ENCODE measurements at regions not wholly inside any gene's neighbourhood (a gene's known extent, or its start where the extent isn't known, plus 50 kb on each side); places are given as distances from the start of the nearest gene placed in this dataset.

DNA sequence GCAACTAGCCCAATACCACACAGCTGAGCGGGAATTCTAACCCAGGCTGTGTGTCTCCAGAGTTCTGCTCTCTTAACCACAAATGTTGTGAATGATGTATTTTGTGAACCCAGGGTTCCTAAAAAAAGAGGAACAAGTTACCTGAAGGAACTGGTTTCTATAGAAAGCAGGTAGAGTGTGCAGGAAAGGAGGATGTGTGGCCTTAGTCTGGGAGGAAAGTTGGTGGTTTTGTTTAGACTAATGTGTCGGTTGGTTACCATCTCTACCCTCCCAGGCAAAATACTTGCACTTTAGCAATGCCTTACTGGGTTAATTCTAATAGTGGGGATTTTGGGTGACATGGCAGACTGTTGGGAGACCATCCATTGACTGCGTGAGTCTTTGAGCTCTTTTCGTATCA, 143.3 kb downstream of the SCP2D1 start:
- Histone ChIP-seq H3K4me1 (no peaks in the 10 kb centered on the region), H3K4me2 (no peak overlapping the region), H4K20me1 (no peaks in the 10 kb centered on the region), H3K9me3 (no peaks in the 10 kb centered on the region), H3K27ac (no peak overlapping the region), H3K36me3 (no peaks in the 10 kb centered on the region), H3K27me3 (no peaks in the 10 kb centered on the region), H3K9ac (no peak overlapping the region), H3K4me3 (no peak overlapping the region)
- no peak for TF ChIP-seq Cebpa-rat (IDR thresholded peaks at IDR 0.05)

DNA sequence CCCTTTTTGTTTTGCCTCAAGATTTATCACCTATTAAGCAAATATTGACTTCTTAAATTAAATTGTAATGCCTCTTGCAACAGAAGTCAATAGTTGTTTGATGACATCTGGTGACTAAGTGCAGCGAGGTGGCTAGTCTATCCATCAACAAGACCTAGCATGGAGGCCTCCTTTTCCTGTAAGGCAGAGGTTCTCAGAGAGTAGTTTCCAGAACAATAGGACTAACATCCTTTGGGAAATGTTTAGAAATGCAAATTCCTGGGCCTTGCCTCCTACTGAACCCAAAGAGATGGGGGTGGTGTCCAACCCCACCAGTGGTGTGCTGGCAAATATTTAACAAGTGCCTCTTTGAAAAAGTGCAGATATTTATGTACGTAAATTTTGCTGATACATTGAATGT, 143.7 kb downstream of the SCP2D1 start:
- no peak for TF ChIP-seq Cebpa-rat (IDR thresholded peaks at IDR 0.05)
- no peak overlapping the region for H3K4me3 ChIP-seq
- H3K9me3 ChIP-seq: no peaks in the 10 kb centered on the region
- H3K27ac ChIP-seq: no peak overlapping the region
- H4K20me1 ChIP-seq: no peaks in the 10 kb centered on the region
- no peaks in the 10 kb centered on the region for H3K27me3 ChIP-seq
- no peak overlapping the region for H3K9ac ChIP-seq
- no peaks in the 10 kb centered on the region for H3K36me3 ChIP-seq
- no peak overlapping the region for H3K4me2 ChIP-seq
- no peaks in the 10 kb centered on the region for H3K4me1 ChIP-seq

GRCh38 chr20:18971121-18971520, 157.5 kb downstream of the SCP2D1 start:
- Histone ChIP-seq H3K9me3 (no peaks in the 10 kb centered on the region), H3K4me2 (no peak overlapping the region), H3K27me3 (no peaks in the 10 kb centered on the region), H3K4me3 (no peak overlapping the region), H3K9ac (no peak overlapping the region), H3K36me3 (no peaks in the 10 kb centered on the region), H3K4me1 (no peaks in the 10 kb centered on the region), H3K27ac (no peak overlapping the region), H4K20me1 (no peaks in the 10 kb centered on the region)
- TF ChIP-seq Cebpa-rat (IDR thresholded peaks at IDR 0.05): no peak

GRCh38 chr20:18971574-18971973, 158.0 kb downstream of the SCP2D1 start:
- Histone ChIP-seq H3K9me3 (no peaks in the 10 kb centered on the region), H3K27me3 (no peaks in the 10 kb centered on the region), H3K4me3 (no peak overlapping the region), H3K4me1 (no peaks in the 10 kb centered on the region), H3K4me2 (no peak overlapping the region), H3K36me3 (no peaks in the 10 kb centered on the region), H3K27ac (no peak overlapping the region), H4K20me1 (no peaks in the 10 kb centered on the region), H3K9ac (no peak overlapping the region)
- TF ChIP-seq Cebpa-rat (IDR thresholded peaks at IDR 0.05): no peak

DNA sequence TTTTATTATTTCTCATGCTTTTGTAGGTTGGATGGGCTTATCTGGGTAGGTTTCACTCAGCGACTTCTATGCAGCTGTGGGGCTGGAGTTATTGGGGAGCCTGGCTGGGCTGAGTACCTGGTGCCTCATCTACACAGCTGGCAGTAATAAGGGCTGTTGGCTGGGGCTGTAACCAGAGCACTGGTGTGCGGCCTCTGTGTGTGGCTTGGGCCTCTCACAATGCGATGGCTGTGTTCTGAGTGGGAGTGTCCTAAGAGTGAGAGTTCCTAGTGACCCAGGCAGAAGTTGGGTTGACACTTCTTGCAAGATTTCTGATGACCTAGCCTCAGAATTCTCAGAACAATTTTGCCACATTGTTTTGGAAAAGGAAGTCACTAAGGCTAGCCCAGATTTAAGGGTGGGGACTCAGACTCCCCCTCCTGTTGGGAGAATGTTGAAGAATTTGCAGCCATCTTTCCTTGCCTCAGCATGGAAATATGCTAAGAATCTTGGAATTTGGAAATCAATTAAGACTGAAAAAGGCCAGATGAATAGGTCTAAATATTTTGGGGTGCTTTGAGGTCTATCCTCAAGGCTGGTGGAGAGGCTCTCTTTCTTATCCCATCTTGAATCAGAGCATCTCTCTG, 158.8 kb downstream of the SCP2D1 start:
- Histone ChIP-seq H3K27me3 (no peaks in the 10 kb centered on the region), H3K4me2 (no peak overlapping the region), H3K9me3 (no peaks in the 10 kb centered on the region), H3K4me3 (no peak overlapping the region), H3K36me3 (no peaks in the 10 kb centered on the region), H3K9ac (no peak overlapping the region), H3K4me1 (no peaks in the 10 kb centered on the region), H3K27ac (no peak overlapping the region), H4K20me1 (no peaks in the 10 kb centered on the region)
- TF ChIP-seq Cebpa-rat (IDR thresholded peaks at IDR 0.05): no peak

- Histone ChIP-seq H3K27me3 (no peaks in the 10 kb centered on the region), H3K4me2 (no peak overlapping the region), H3K9me3 (no peaks in the 10 kb centered on the region), H3K27ac (no peak overlapping the region), H4K20me1 (no peaks in the 10 kb centered on the region), H3K9ac (no peak overlapping the region), H3K36me3 (no peaks in the 10 kb centered on the region), H3K4me3 (no peak overlapping the region), H3K4me1 (no peaks in the 10 kb centered on the region)
- no peak for TF ChIP-seq Cebpa-rat (IDR thresholded peaks at IDR 0.05)
Measured at GRCh38 chr20:18973529-18974173, 160.1 kb downstream of the SCP2D1 start.

GRCh38 chr20:18974660-18975059, 161.1 kb downstream of the SCP2D1 start:
- Histone ChIP-seq H4K20me1 (no peaks in the 10 kb centered on the region), H3K9ac (no peak overlapping the region), H3K36me3 (no peaks in the 10 kb centered on the region), H3K4me2 (no peak overlapping the region), H3K27me3 (no peaks in the 10 kb centered on the region), H3K9me3 (no peaks in the 10 kb centered on the region), H3K4me1 (no peaks in the 10 kb centered on the region), H3K27ac (no peak overlapping the region), H3K4me3 (no peak overlapping the region)
- TF ChIP-seq Cebpa-rat (IDR thresholded peaks at IDR 0.05): no peak

DNA sequence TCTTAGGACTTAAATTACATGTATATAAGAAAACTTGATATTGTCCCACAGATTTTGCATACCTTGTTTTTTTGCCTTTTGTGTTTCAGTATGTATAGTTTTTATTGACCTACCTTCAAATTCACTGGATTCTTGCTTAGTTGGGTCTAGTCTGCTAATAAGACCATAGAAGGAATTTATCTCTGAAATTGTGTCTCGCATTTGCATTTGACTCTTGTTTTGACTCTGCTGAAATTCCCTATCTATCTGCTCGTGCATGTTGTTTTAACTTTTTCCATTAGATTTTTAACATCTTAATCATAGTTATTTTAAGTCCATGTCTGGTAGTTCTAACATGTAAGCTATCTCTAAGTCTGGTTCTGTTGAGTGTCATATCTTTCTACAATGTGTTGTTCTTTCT, 163.9 kb downstream of the SCP2D1 start:
- H3K27ac ChIP-seq: no peak overlapping the region
- no peaks in the 10 kb centered on the region for H3K4me1 ChIP-seq
- H3K9me3 ChIP-seq: no peaks in the 10 kb centered on the region
- H3K4me2 ChIP-seq: no peak overlapping the region
- no peak overlapping the region for H3K9ac ChIP-seq
- H3K4me3 ChIP-seq: no peak overlapping the region
- H4K20me1 ChIP-seq: no peaks in the 10 kb centered on the region
- H3K36me3 ChIP-seq: no peaks in the 10 kb centered on the region
- H3K27me3 ChIP-seq: no peaks in the 10 kb centered on the region
- no peak for TF ChIP-seq Cebpa-rat (IDR thresholded peaks at IDR 0.05)

GRCh38 chr20:18978311-18978710, 164.7 kb downstream of the SCP2D1 start:
- H3K36me3 ChIP-seq: no peaks in the 10 kb centered on the region
- no peak overlapping the region for H3K4me3 ChIP-seq
- no peaks in the 10 kb centered on the region for H3K9me3 ChIP-seq
- H3K9ac ChIP-seq: no peak overlapping the region
- H3K4me2 ChIP-seq: no peak overlapping the region
- TF ChIP-seq Cebpa-rat (IDR thresholded peaks at IDR 0.05): no peak
- H3K4me1 ChIP-seq: no peaks in the 10 kb centered on the region
- no peak overlapping the region for H3K27ac ChIP-seq
- no peaks in the 10 kb centered on the region for H4K20me1 ChIP-seq
- no peaks in the 10 kb centered on the region for H3K27me3 ChIP-seq

DNA sequence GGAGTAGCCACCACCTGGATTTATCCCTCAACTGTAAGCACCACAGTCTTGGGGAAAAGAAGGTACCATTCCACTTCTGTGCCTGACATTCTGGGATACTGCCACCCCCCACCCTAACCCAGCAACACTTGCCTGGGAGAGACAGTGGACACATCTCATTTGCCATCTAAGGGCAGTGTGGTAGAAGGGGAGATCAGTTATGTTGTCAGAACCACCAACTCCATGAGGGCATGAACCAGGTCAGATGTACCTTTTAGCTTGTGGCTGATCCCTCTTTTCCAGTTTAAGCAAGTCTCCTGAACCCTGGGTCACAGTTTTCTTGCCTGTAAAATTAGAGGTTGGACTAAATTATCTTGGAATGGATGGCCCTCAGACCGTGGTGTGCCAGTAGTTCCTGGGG, 165.5 kb downstream of the SCP2D1 start:
- Histone ChIP-seq H3K9ac (no peak overlapping the region), H3K27me3 (no peaks in the 10 kb centered on the region), H3K4me3 (no peak overlapping the region), H3K27ac (no peak overlapping the region), H3K9me3 (no peaks in the 10 kb centered on the region), H4K20me1 (no peaks in the 10 kb centered on the region), H3K36me3 (no peaks in the 10 kb centered on the region), H3K4me1 (no peaks in the 10 kb centered on the region), H3K4me2 (no peak overlapping the region)
- TF ChIP-seq Cebpa-rat (IDR thresholded peaks at IDR 0.05): no peak

Data from BLaER1 (cell line).